Heart left ventricle (tissue), 16 donors: ENCODE measurements at regions not wholly inside any gene's neighbourhood (a gene's known extent, or its start where the extent isn't known, plus 50 kb on each side); places are given as distances from the start of the nearest gene placed in this dataset.
"Not testable (repeated sequence)": the region's sequence is repeated elsewhere in the genome, so short reads cannot be mapped to it uniquely, and the experiment has no call there.

Experiments
- ATAC-seq, 4 donors: fragments of 200-7000 bp; cut with Tn5 transposase; one replicate each; pipeline ENCODE4 v1.9.1; 2020 to 2022; ENCODE audit warnings: moderate library complexity in 4 of 4, mild to moderate bottlenecking in 3 of 4, moderate number of reproducible peaks in 1 of 4
- DNase-seq, 5 donors: peaks; one replicate each; pipeline ENCODE4 v3.0.0-alpha.2; 2020
- H3K27ac ChIP-seq, 12 donors: fragments of 200-600 bp; sonication (generic) in 4 of 12; one replicate each; pipeline versions ENCODE4 v1.5.0 to v1.8.0; 2016 to 2022; ENCODE audit warnings: mild to moderate bottlenecking in 2 of 12
- H3K27me3 ChIP-seq, 9 donors: fragments of 200-600 bp; sonication (generic) in 2 of 9; one replicate each; pipeline versions ENCODE4 v1.5.1 to v1.8.0; 2016 to 2022; ENCODE audit warnings: mild to moderate bottlenecking in 3 of 9
- H3K36me3 ChIP-seq, 9 donors: fragments of 200-600 bp; sonication (generic) in 2 of 9; one replicate each; pipeline versions ENCODE4 v1.5.0 to v1.8.0; 2018 to 2022; ENCODE audit warnings: mild to moderate bottlenecking in 2 of 9
- H3K4me1 ChIP-seq, 12 donors: fragments of 200-600 bp; sonication (generic) in 4 of 12; one replicate each; pipeline versions ENCODE4 v1.5.0 to v1.8.0; 2016 to 2022; ENCODE audit warnings: mild to moderate bottlenecking in 3 of 12
- H3K4me3 ChIP-seq, 12 donors: fragments of 200-600 bp; sonication (generic) in 4 of 12; one replicate each; pipeline versions ENCODE4 v1.5.0 to v1.8.0; 2017 to 2022; ENCODE audit warnings: mild to moderate bottlenecking in 9 of 12, moderate library complexity in 4 of 12
- H3K9me3 ChIP-seq, 12 donors: fragments of 200-600 bp; sonication (generic) in 4 of 12; one replicate each; pipeline versions ENCODE4 v1.5.0 to v1.8.0; 2016 to 2022; ENCODE audit warnings: mild to moderate bottlenecking in 1 of 12
- CTCF ChIP-seq, 12 donors: fragments of 200-600 bp; sonication (generic) in 4 of 12; IDR thresholded peaks; one replicate each; pipeline versions ENCODE4 v1.5.0 to v1.8.0; 2018 to 2022; ENCODE audit warnings: antibody characterized with exemption in 12 of 12, mild to moderate bottlenecking in 5 of 12
- POLR2A ChIP-seq, 2 donors: fragments of 450-650 bp; IDR thresholded peaks; one replicate each; pipeline ENCODE4 v1.6.1; 2017; ENCODE audit warnings: antibody characterized with exemption in 2 of 2, mild to moderate bottlenecking in 2 of 2, moderate library complexity in 2 of 2
- WGBS, 4 donors: extraction: QIAGEN DNeasy Blood & Tissue Kit in 2 of 4; methylation state at CpG; one replicate each; pipeline versions ENCODE4 v1.1.5 to v1.1.7; 2013 to 2018; 5-methylcytosine and 5-hydroxymethylcytosine counted together
- intact Hi-C, 10 donors: fragments of 100-400 bp; cut with DNase I; formaldehyde crosslinking; loops; one replicate each; pipeline versions ENCODE4 v1.11.1 to v1.14.2; 2022
- donor health status: ischemic (EF 13 %, LVEDD 7.1; RV severe dilation, severe dysfunction).
- donor health status: healthy with polysubstance abuse.
- donor health status: DM: no; HTN: yes; CAD: no.
- donor health status: DM: no; HTN: no; CAD: no.
- donor health status: ischemic (EF 25% LVEDD 6.9; RV normal size, moderate dysfunction).
- donor health status: ischemic (EF 25% LVEDD 5.7; RV mildly dilated, moderate dysfunction).
- donor health status: healthy.
- donor health status: DM: yes; HTN: yes; CAD: no.
- donor health status: ischemic (EF 35%, LVEDD 5.7; RV mildly dilated, moderate dysfunction).
- donor health status: nonischemic (EF 11% LVEDD 7.7; RV severe dilation, severe dysfunction).
- donor health status: DM: yes; HTN: yes; CAD: no.
- donor health status: PGD.
- donor health status: ischemic (EF 29% LVEDD 5.4; RV normal size, mild dysfunction).
- donor health status: nonischemic (EF 23%, LVEDD 6.1; RV moderate dilation, normal function).

GRCh38 chr12:72179841-72180240, 92.3 kb upstream of the TRHDE start:
- Histone ChIP-seq H3K4me1 (no peaks in the 10 kb centered on the region), H3K9me3 (peaks cover 0 to 2% (median 0%) of the 10 kb centered on the region in 12 donors), H3K27ac (no peak overlapping the region), H3K27me3 (no peaks in the 10 kb centered on the region), H3K36me3 (no peaks in the 10 kb centered on the region), H3K4me3 (no peak overlapping the region)
- ATAC-seq (no peak), DNase-seq (no peak)
- 77 to 90% (median 87%) methylated on average over 1 of the region's 1 CpG for WGBS, 4 donors
- intact Hi-C loops: no loop called here
- TF ChIP-seq CTCF (IDR thresholded peaks at IDR 0.05): no peak
- TF ChIP-seq POLR2A (IDR thresholded peaks at IDR 0.05): no peak

- H3K4me3 ChIP-seq, H3K27ac ChIP-seq, ATAC-seq, H3K4me1 ChIP-seq, H3K36me3 ChIP-seq, intact Hi-C loops, H3K9me3 ChIP-seq, H3K27me3 ChIP-seq: not testable (repeated sequence)
- WGBS, 4 donors: 94 to 96% (median 95%) methylated on average over 26 to 33 of the region's 33 CpGs
- DNase-seq: peak in 1 of 5 donors; percentile 48
Observed at GRCh38 chr12:72184971-72185533, 87.1 kb upstream of the TRHDE start.

GRCh38 chr12:72189266-72189665, 82.9 kb upstream of the TRHDE start:
- ATAC-seq (no peak), DNase-seq (no peak)
- peaks cover 0 to 3% (median 0%) of the 10 kb centered on the region in 12 donors for H3K9me3 ChIP-seq
- intact Hi-C loops: no loop called here
- H3K4me3 ChIP-seq: no peak overlapping the region
- no peaks in the 10 kb centered on the region for H3K27me3 ChIP-seq
- 65 to 77% (median 68%) methylated on average over 1 of the region's 1 CpG for WGBS, 4 donors
- H3K36me3 ChIP-seq: no peaks in the 10 kb centered on the region
- no peak for TF ChIP-seq CTCF (IDR thresholded peaks at IDR 0.05)
- TF ChIP-seq POLR2A (IDR thresholded peaks at IDR 0.05): no peak
- no peaks in the 10 kb centered on the region for H3K4me1 ChIP-seq
- no peak overlapping the region for H3K27ac ChIP-seq

- 73 to 94% (median 85%) methylated on average over 1 of the region's 1 CpG for WGBS, 4 donors
- intact Hi-C loops: no loop called here
- Histone ChIP-seq H3K9me3 (no peaks in the 10 kb centered on the region), H3K27me3 (no peaks in the 10 kb centered on the region), H3K4me1 (no peaks in the 10 kb centered on the region), H3K4me3 (no peak overlapping the region), H3K36me3 (no peaks in the 10 kb centered on the region), H3K27ac (no peak overlapping the region)
- no peak for DNase-seq
- no peak for ATAC-seq
- TF ChIP-seq CTCF (IDR thresholded peaks at IDR 0.05) (no peak), POLR2A (IDR thresholded peaks at IDR 0.05) (no peak)
Observed at GRCh38 chr12:72191761-72192160, 80.4 kb upstream of the TRHDE start.

GRCh38 chr12:72197790-72198189, 74.4 kb upstream of the TRHDE start:
- ATAC-seq: no peak
- Histone ChIP-seq H3K4me3 (no peak overlapping the region), H3K27me3 (no peaks in the 10 kb centered on the region), H3K4me1 (no peaks in the 10 kb centered on the region), H3K36me3 (no peaks in the 10 kb centered on the region), H3K27ac (no peak overlapping the region), H3K9me3 (peaks cover 0 to 5% (median 0%) of the 10 kb centered on the region in 12 donors)
- intact Hi-C loops: no loop called here
- TF ChIP-seq POLR2A (IDR thresholded peaks at IDR 0.05): no peak
- TF ChIP-seq CTCF (IDR thresholded peaks at IDR 0.05): no peak
- no peak for DNase-seq
- WGBS, 4 donors: 60 to 78% (median 74%) methylated on average over 1 of the region's 1 CpG
